ENCODE measurements at regions not wholly inside any gene's neighbourhood (a gene's known extent, or its start where the extent isn't known, plus 50 kb on each side); places are given as distances from the start of the nearest gene placed in this dataset.

GRCh38 chr1:82836213-82836972, 1035.7 kb downstream of the ADGRL2 start:
- TF ChIP-seq TAF1 (IDR thresholded peaks at IDR 0.05; ENCODE audit: low read depth) (no peak), TEAD4 (IDR thresholded peaks at IDR 0.05) (no peak), CEBPB (IDR thresholded peaks at IDR 0.05) (no peak), YY1 (IDR thresholded peaks at IDR 0.05; ENCODE audit: low read depth) (no peak), RAD21 (IDR thresholded peaks at IDR 0.05; ENCODE audit: low read depth) (no peak), CREB1 (IDR thresholded peaks at IDR 0.05; ENCODE audit: low read depth) (no peak), TCF12 (IDR thresholded peaks at IDR 0.05; ENCODE audit: low read depth) (no peak), ZBTB7A (IDR thresholded peaks at IDR 0.05; ENCODE audit: low read depth) (no peak)
- TF ChIP-seq, protein P1, sequence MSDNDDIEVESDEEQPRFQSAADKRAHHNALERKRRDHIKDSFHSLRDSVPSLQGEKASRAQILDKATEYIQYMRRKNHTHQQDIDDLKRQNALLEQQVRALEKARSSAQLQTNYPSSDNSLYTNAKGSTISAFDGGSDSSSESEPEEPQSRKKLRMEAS (IDR thresholded peaks at IDR 0.05) = no peak
- TF ChIP-seq, protein P2, sequence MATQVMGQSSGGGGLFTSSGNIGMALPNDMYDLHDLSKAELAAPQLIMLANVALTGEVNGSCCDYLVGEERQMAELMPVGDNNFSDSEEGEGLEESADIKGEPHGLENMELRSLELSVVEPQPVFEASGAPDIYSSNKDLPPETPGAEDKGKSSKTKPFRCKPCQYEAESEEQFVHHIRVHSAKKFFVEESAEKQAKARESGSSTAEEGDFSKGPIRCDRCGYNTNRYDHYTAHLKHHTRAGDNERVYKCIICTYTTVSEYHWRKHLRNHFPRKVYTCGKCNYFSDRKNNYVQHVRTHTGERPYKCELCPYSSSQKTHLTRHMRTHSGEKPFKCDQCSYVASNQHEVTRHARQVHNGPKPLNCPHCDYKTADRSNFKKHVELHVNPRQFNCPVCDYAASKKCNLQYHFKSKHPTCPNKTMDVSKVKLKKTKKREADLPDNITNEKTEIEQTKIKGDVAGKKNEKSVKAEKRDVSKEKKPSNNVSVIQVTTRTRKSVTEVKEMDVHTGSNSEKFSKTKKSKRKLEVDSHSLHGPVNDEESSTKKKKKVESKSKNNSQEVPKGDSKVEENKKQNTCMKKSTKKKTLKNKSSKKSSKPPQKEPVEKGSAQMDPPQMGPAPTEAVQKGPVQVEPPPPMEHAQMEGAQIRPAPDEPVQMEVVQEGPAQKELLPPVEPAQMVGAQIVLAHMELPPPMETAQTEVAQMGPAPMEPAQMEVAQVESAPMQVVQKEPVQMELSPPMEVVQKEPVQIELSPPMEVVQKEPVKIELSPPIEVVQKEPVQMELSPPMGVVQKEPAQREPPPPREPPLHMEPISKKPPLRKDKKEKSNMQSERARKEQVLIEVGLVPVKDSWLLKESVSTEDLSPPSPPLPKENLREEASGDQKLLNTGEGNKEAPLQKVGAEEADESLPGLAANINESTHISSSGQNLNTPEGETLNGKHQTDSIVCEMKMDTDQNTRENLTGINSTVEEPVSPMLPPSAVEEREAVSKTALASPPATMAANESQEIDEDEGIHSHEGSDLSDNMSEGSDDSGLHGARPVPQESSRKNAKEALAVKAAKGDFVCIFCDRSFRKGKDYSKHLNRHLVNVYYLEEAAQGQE (IDR thresholded peaks at IDR 0.05; ENCODE audit: low read depth) = no peak

Data from Ishikawa (cell line).